ENCODE measurements at regions not wholly inside any gene's neighbourhood (a gene's known extent, or its start where the extent isn't known, plus 50 kb on each side); places are given as distances from the start of the nearest gene placed in this dataset.
"Not testable (repeated sequence)": the region's sequence is repeated elsewhere in the genome, so short reads cannot be mapped to it uniquely, and the experiment has no call there.

- no peak for DNase-seq
These were observed 149.6 kb upstream of the SH3BP4 start for GRCh38 chr2:234802071-234802844.

GRCh38 chr2:234797566-234798250, 154.1 kb upstream of the SH3BP4 start:
- no peak for DNase-seq

GRCh38 chr2:234796045-234796591, 155.7 kb upstream of the SH3BP4 start:
- DNase-seq, result peak in 21 of 51 donors; percentile 1 to 49 (median 16)

- DNase-seq, result no peak
These were observed 156.4 kb upstream of the SH3BP4 start for GRCh38 chr2:234795272-234795920.

GRCh38 chr2:234794866-234795265, 157.0 kb upstream of the SH3BP4 start:
- no peak for DNase-seq

- DNase-seq, result no peak
These were observed 158.5 kb upstream of the SH3BP4 start for GRCh38 chr2:234793212-234793785.

GRCh38 chr2:234792621-234793022, 159.2 kb upstream of the SH3BP4 start:
- peak in 22 of 51 donors; percentile 5 to 53 (median 22) for DNase-seq

- DNase-seq, result not testable (repeated sequence)
These were observed 159.7 kb upstream of the SH3BP4 start for GRCh38 chr2:234792096-234792495.

- no peak for DNase-seq
These were observed 161.4 kb upstream of the SH3BP4 start for GRCh38 chr2:234790380-234790779.

- no peak for DNase-seq
These were observed 162.1 kb upstream of the SH3BP4 start for GRCh38 chr2:234789556-234790325.

- DNase-seq, result no peak
These were observed 163.0 kb upstream of the SH3BP4 start for GRCh38 chr2:234788841-234789240.

GRCh38 chr2:234788381-234788780, 163.4 kb upstream of the SH3BP4 start:
- DNase-seq, result no peak

- no peak for DNase-seq
These were observed 164.7 kb upstream of the SH3BP4 start for GRCh38 chr2:234787114-234787513.

- no peak for DNase-seq
These were observed 177.9 kb upstream of the SH3BP4 start for GRCh38 chr2:234773764-234774409.

- no peak for DNase-seq
These were observed 178.7 kb upstream of the SH3BP4 start for GRCh38 chr2:234773129-234773528.

GRCh38 chr2:234772733-234773060, 179.1 kb upstream of the SH3BP4 start:
- DNase-seq, result no peak

- DNase-seq, result no peak
These were observed 179.7 kb upstream of the SH3BP4 start for GRCh38 chr2:234771980-234772732.

GRCh38 chr2:234771176-234771575, 180.6 kb upstream of the SH3BP4 start:
- DNase-seq, result no peak

- DNase-seq, result no peak
These were observed 181.1 kb upstream of the SH3BP4 start for GRCh38 chr2:234770715-234771141.

GRCh38 chr2:234770031-234770506, 181.7 kb upstream of the SH3BP4 start:
- DNase-seq, result peak in 18 of 51 donors; percentile 4 to 26 (median 16)
